Activated naive CD4-positive, alpha-beta T cell treated with Interleukin-2 at 50 U/mL for 16 hours (primary cell): ENCODE measurements at regions not wholly inside any gene's neighbourhood (a gene's known extent, or its start where the extent isn't known, plus 50 kb on each side); places are given as distances from the start of the nearest gene placed in this dataset.
"Not testable (repeated sequence)": the region's sequence is repeated elsewhere in the genome, so short reads cannot be mapped to it uniquely, and the experiment has no call there.

Experiments used
- DNase-seq: peaks from one replicate; pipeline ENCODE4 v3.0.0-alpha.2; 2020

- DNase-seq: no peak
Measured at GRCh38 chr6:150775415-150776203, 89.9 kb upstream of the MTHFD1L start.

GRCh38 chr6:150777736-150778135 lies 87.8 kb upstream of the MTHFD1L start:
- no peak for DNase-seq

GRCh38 chr6:150783813-150784212 lies 81.7 kb upstream of the MTHFD1L start:
- no peak for DNase-seq

- no peak for DNase-seq
Measured at GRCh38 chr6:150787429-150787828, 78.1 kb upstream of the MTHFD1L start.

GRCh38 chr6:150788089-150788488 lies 77.4 kb upstream of the MTHFD1L start:
- DNase-seq: no peak

GRCh38 chr6:150789906-150790305 lies 75.6 kb upstream of the MTHFD1L start:
- DNase-seq: not testable (repeated sequence)

- no peak for DNase-seq
Measured at GRCh38 chr6:150791717-150792116, 73.8 kb upstream of the MTHFD1L start.

- no peak for DNase-seq
Measured at GRCh38 chr6:150797949-150798348, 67.6 kb upstream of the MTHFD1L start.

GRCh38 chr6:150799276-150799805 lies 66.2 kb upstream of the MTHFD1L start:
- DNase-seq: no peak

GRCh38 chr6:150800674-150801314 lies 64.7 kb upstream of the MTHFD1L start:
- no peak for DNase-seq

- no peak for DNase-seq
Measured at GRCh38 chr6:150806790-150807189, 58.7 kb upstream of the MTHFD1L start.

- DNase-seq: peak; percentile 63
Measured at GRCh38 chr6:150813319-150813992, 52.0 kb upstream of the MTHFD1L start.

- no peak for DNase-seq
Measured at GRCh38 chr6:150813993-150814359, 51.5 kb upstream of the MTHFD1L start.
